Tibial nerve (tissue), 4 donors: ENCODE measurements at regions not wholly inside any gene's neighbourhood (a gene's known extent, or its start where the extent isn't known, plus 50 kb on each side); places are given as distances from the start of the nearest gene placed in this dataset.

Experiments
- EP300 ChIP-seq, 2 donors: sonication (generic); formaldehyde crosslinking; IDR thresholded peaks; one replicate each; pipeline ENCODE4 v1.6.1; 2017; ENCODE audit warnings: antibody characterized with exemption in 2 of 2, mild to moderate bottlenecking in 1 of 2
- POLR2A ChIP-seq, 2 donors: fragments of 450-650 bp; IDR thresholded peaks; one replicate each; pipeline ENCODE4 v1.6.1; 2017; ENCODE audit warnings: antibody characterized with exemption in 2 of 2, mild to moderate bottlenecking in 2 of 2, moderate library complexity in 2 of 2
- TF ChIP-seq, protein P1 (sequence below), 5 experiments: fragments of 200-600 bp in 3 of 5; fragments of 450-650 bp in 2 of 5; sonication (generic) in 3 of 5; IDR thresholded peaks; one replicate each; pipeline ENCODE4 v1.5.1; 2016 to 2019; ENCODE audit warnings: antibody characterized with exemption in 5 of 5, mild to moderate bottlenecking in 3 of 5, moderate library complexity in 2 of 5

DNA sequence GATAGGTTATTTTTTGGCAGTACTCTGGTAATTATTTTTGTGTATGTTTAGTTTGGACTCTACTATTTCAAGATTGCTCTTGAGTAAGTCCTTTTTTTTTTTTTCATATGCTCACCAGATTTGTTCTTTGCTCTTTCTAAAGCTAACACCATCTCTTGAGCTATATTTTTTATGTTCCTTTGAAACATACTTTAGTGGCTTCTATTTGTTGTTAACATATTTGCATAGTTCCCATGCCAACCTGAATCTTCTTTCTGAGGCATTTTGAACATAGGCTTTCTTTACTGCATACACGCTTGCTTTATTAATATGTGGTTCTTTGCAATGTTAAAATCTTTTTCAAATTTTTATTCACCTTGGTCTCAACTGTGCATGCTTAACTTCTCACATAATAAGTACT lies 1644.9 kb downstream of the SUCLG1 start:
- TF ChIP-seq, protein P1, sequence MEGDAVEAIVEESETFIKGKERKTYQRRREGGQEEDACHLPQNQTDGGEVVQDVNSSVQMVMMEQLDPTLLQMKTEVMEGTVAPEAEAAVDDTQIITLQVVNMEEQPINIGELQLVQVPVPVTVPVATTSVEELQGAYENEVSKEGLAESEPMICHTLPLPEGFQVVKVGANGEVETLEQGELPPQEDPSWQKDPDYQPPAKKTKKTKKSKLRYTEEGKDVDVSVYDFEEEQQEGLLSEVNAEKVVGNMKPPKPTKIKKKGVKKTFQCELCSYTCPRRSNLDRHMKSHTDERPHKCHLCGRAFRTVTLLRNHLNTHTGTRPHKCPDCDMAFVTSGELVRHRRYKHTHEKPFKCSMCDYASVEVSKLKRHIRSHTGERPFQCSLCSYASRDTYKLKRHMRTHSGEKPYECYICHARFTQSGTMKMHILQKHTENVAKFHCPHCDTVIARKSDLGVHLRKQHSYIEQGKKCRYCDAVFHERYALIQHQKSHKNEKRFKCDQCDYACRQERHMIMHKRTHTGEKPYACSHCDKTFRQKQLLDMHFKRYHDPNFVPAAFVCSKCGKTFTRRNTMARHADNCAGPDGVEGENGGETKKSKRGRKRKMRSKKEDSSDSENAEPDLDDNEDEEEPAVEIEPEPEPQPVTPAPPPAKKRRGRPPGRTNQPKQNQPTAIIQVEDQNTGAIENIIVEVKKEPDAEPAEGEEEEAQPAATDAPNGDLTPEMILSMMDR (IDR thresholded peaks at IDR 0.05): no peak
- no peak for TF ChIP-seq EP300 (IDR thresholded peaks at IDR 0.05)
- TF ChIP-seq POLR2A (IDR thresholded peaks at IDR 0.05): no peak
